Loucy (cell line): ENCODE measurements at regions not wholly inside any gene's neighbourhood (a gene's known extent, or its start where the extent isn't known, plus 50 kb on each side); places are given as distances from the start of the nearest gene placed in this dataset.

Experiments
- H2AFZ ChIP-seq: fragments of 200-600 bp; sonication (generic); 2 replicates; pipeline ENCODE4 v1.6.0; 2016; ENCODE audit warnings: antibody characterized with exemption, mild to moderate bottlenecking, low read length, moderate library complexity
- H3F3A ChIP-seq: fragments of 200-600 bp; 2 replicates; pipeline ENCODE4 v1.6.0; 2016; ENCODE audit warnings: antibody characterized with exemption, low read depth, mild to moderate bottlenecking
- H3K27me3 ChIP-seq: fragments of 200-600 bp; sonication (generic); 2 replicates; pipeline ENCODE4 v1.6.1; 2014; ENCODE audit warnings: low read length, mild to moderate bottlenecking; ENCODE audit not compliant: insufficient read depth, poor library complexity, severe bottlenecking
- H3K36me3 ChIP-seq: fragments of 200-600 bp; sonication (generic); 2 replicates; pipeline ENCODE4 v1.6.1; 2016; ENCODE audit warnings: low read length; ENCODE audit not compliant: insufficient read depth
- H3K4me1 ChIP-seq: fragments of 200-600 bp; sonication (generic); 2 replicates; pipeline ENCODE4 v1.5.1; 2014; ENCODE audit warnings: low read length, mild to moderate bottlenecking; ENCODE audit not compliant: insufficient read depth, poor library complexity, severe bottlenecking
- H3K4me2 ChIP-seq: fragments of 200-600 bp; sonication (generic); 2 replicates; pipeline ENCODE4 v1.6.0; 2014; ENCODE audit warnings: antibody characterized with exemption, low read length, low read depth, mild to moderate bottlenecking; ENCODE audit not compliant: poor library complexity, severe bottlenecking
- H3K4me3 ChIP-seq: fragments of 200-600 bp; sonication (generic); 2 replicates; pipeline ENCODE4 v1.5.1; 2014; ENCODE audit warnings: low read length, mild to moderate bottlenecking, mixed read lengths; ENCODE audit not compliant: poor library complexity, severe bottlenecking
- H3K79me2 ChIP-seq: fragments of 200-600 bp; sonication (generic); 2 replicates; pipeline ENCODE4 v1.6.1; 2014; ENCODE audit warnings: low read length; ENCODE audit not compliant: insufficient read depth
- H3K9ac ChIP-seq: fragments of 200-600 bp; sonication (generic); 2 replicates; pipeline ENCODE4 v1.6.0; 2014; ENCODE audit warnings: mild to moderate bottlenecking, low read depth, low read length, moderate library complexity; ENCODE audit not compliant: poor library complexity, severe bottlenecking
- H3K9me2 ChIP-seq: fragments of 200-600 bp; sonication (generic); replicated peaks from 2 replicates; pipeline ENCODE4 v1.6.1; 2016; ENCODE audit warnings: low read depth, low read length, mixed read lengths
- H3K9me3 ChIP-seq: fragments of 200-600 bp; sonication (generic); 2 replicates; pipeline ENCODE4 v1.6.1; 2014; ENCODE audit warnings: mild to moderate bottlenecking, antibody characterized with exemption, low read length, low read depth; ENCODE audit not compliant: insufficient read depth
- H4K20me1 ChIP-seq: fragments of 200-600 bp; sonication (generic); 2 replicates; pipeline ENCODE4 v1.6.0; 2014; ENCODE audit warnings: antibody characterized with exemption, low read length, mild to moderate bottlenecking; ENCODE audit not compliant: insufficient read depth, poor library complexity, severe bottlenecking
- CTCF ChIP-seq: fragments of 200-600 bp; sonication (generic); conservative IDR thresholded peaks from 2 replicates; pipeline ENCODE4 v1.5.1; 2014; ENCODE audit warnings: mild to moderate bottlenecking, antibody characterized with exemption, low read length
- EZH2phosphoT487 ChIP-seq: fragments of 200-600 bp; IDR thresholded peaks from 2 replicates; pipeline ENCODE4 v1.6.1; 2018; ENCODE audit warnings: antibody characterized with exemption, mild to moderate bottlenecking, moderate library complexity, borderline replicate concordance

GRCh38 chr22:26903030-26903856 is 245.9 kb downstream of the MIAT start:
- H3K27me3 ChIP-seq: no peaks in the 10 kb centered on the region
- no peaks in the 10 kb centered on the region for H3K4me1 ChIP-seq
- no peak overlapping the region for H3K9ac ChIP-seq
- no peaks in the 10 kb centered on the region for H4K20me1 ChIP-seq
- no peaks in the 10 kb centered on the region for H3K79me2 ChIP-seq
- no peaks in the 10 kb centered on the region for H3K9me2 ChIP-seq
- H3K4me2 ChIP-seq: no peak overlapping the region
- H3K36me3 ChIP-seq: no peaks in the 10 kb centered on the region
- H3K9me3 ChIP-seq: no peaks in the 10 kb centered on the region
- no peak overlapping the region for H2AFZ ChIP-seq
- H3F3A ChIP-seq: no peaks in the 10 kb centered on the region
- no peak for TF ChIP-seq CTCF
- no peak for TF ChIP-seq EZH2phosphoT487
- no peak overlapping the region for H3K4me3 ChIP-seq

GRCh38 chr22:26904483-26904882 is 247.1 kb downstream of the MIAT start:
- Histone ChIP-seq H3K4me1 (no peaks in the 10 kb centered on the region), H3K9me2 (no peaks in the 10 kb centered on the region), H3K4me2 (no peak overlapping the region), H3F3A (no peaks in the 10 kb centered on the region), H4K20me1 (no peaks in the 10 kb centered on the region), H3K36me3 (no peaks in the 10 kb centered on the region), H3K9ac (no peak overlapping the region), H3K27me3 (no peaks in the 10 kb centered on the region), H3K9me3 (no peaks in the 10 kb centered on the region), H2AFZ (no peak overlapping the region), H3K4me3 (no peak overlapping the region), H3K79me2 (no peaks in the 10 kb centered on the region)
- TF ChIP-seq EZH2phosphoT487 (no peak), CTCF (no peak)

- Histone ChIP-seq H3K4me2 (no peak overlapping the region), H3K36me3 (no peaks in the 10 kb centered on the region)
These were observed 247.7 kb downstream of the MIAT start for GRCh38 chr22:26905076-26905475.

More at GRCh38 chr22:26905076-26905475, 247.7 kb downstream of the MIAT start:
- Histone ChIP-seq H3K4me3 (no peak overlapping the region), H3F3A (no peaks in the 10 kb centered on the region), H4K20me1 (no peaks in the 10 kb centered on the region), H3K79me2 (no peaks in the 10 kb centered on the region), H3K4me1 (no peaks in the 10 kb centered on the region), H3K27me3 (no peaks in the 10 kb centered on the region), H3K9me3 (no peaks in the 10 kb centered on the region), H3K9me2 (no peaks in the 10 kb centered on the region), H3K9ac (no peak overlapping the region), H2AFZ (no peak overlapping the region)
- no peak for TF ChIP-seq CTCF
- no peak for TF ChIP-seq EZH2phosphoT487
